Mesendoderm (in vitro differentiated cells): ENCODE measurements at regions not wholly inside any gene's neighbourhood (a gene's known extent, or its start where the extent isn't known, plus 50 kb on each side); places are given as distances from the start of the nearest gene placed in this dataset.

Experiments
- DNase-seq: peaks from one replicate; pipeline ENCODE4 v3.0.0; 2013
- H2AK5ac ChIP-seq: 2 replicates; pipeline ENCODE4 v1.6.1; 2013; ENCODE audit warnings: low read length, inconsistent platforms
- H2BK120ac ChIP-seq: 2 replicates; pipeline ENCODE4 v1.6.1; 2013; ENCODE audit warnings: low read depth, mild to moderate bottlenecking, low read length, moderate library complexity, mixed read lengths
- H2BK15ac ChIP-seq: replicated peaks from 2 replicates; pipeline ENCODE4 v1.6.1; 2013; ENCODE audit warnings: low read depth, mild to moderate bottlenecking, moderate library complexity
- H2BK5ac ChIP-seq: 2 replicates; pipeline ENCODE4 v1.6.1; 2013; ENCODE audit warnings: low read length, inconsistent platforms
- H3K18ac ChIP-seq: 2 replicates; pipeline ENCODE4 v1.6.1; 2013; ENCODE audit warnings: mild to moderate bottlenecking, low read length, mixed read lengths
- H3K23ac ChIP-seq: one replicate; pipeline ENCODE4 v1.6.1; 2013; ENCODE audit warnings: low read length
- H3K27ac ChIP-seq: 2 replicates; pipeline ENCODE4 v1.5.1; 2013; ENCODE audit warnings: low read depth, mild to moderate bottlenecking, inconsistent platforms, low read length, moderate library complexity
- H3K27me3 ChIP-seq: 2 replicates; pipeline ENCODE4 v1.6.1; 2013; ENCODE audit warnings: low read length, control low read depth, mild to moderate bottlenecking, inconsistent platforms; ENCODE audit not compliant: insufficient read depth, poor library complexity
- H3K36me3 ChIP-seq: 2 replicates; pipeline ENCODE4 v1.6.1; 2013; ENCODE audit warnings: low read length, inconsistent platforms; ENCODE audit not compliant: control insufficient read depth, insufficient read depth
- H3K4ac ChIP-seq: one replicate; pipeline ENCODE4 v1.6.1; 2013; ENCODE audit warnings: low read depth, mild to moderate bottlenecking, low read length, moderate library complexity
- H3K4me1 ChIP-seq: 2 replicates; pipeline ENCODE4 v1.6.1; 2013; ENCODE audit warnings: low read depth, low read length, inconsistent platforms; ENCODE audit not compliant: control insufficient read depth
- H3K4me2 ChIP-seq: 2 replicates; pipeline ENCODE4 v1.6.1; 2013; ENCODE audit warnings: low read length
- H3K4me3 ChIP-seq: 2 replicates; pipeline ENCODE4 v1.5.1; 2013; ENCODE audit warnings: mild to moderate bottlenecking, low read length
- H3K56ac ChIP-seq: one replicate; pipeline ENCODE4 v1.6.1; 2013; ENCODE audit warnings: low read length
- H3K79me1 ChIP-seq: 2 replicates; pipeline ENCODE4 v1.6.1; 2013; ENCODE audit warnings: low read length, inconsistent platforms
- H3K79me2 ChIP-seq: 2 replicates; pipeline ENCODE4 v1.6.1; 2013; ENCODE audit warnings: mild to moderate bottlenecking, low read length; ENCODE audit not compliant: control insufficient read depth, insufficient read depth
- H3K9ac ChIP-seq: 2 replicates; pipeline ENCODE4 v1.6.1; 2013; ENCODE audit warnings: low read length, inconsistent platforms
- H4K5ac ChIP-seq: one replicate; pipeline ENCODE4 v1.6.1; 2013; ENCODE audit warnings: low read length
- H4K8ac ChIP-seq: one replicate; pipeline ENCODE4 v1.6.1; 2013; ENCODE audit warnings: low read depth, mild to moderate bottlenecking, control low read depth, low read length, moderate library complexity
- WGBS: extraction: QIAGEN DNeasy Blood & Tissue Kit; methylation state at CpG from one replicate; pipeline ENCODE4 v1.1.7; 2013; ENCODE audit warnings: low lambda C conversion rate, missing lambda C conversion rate; ENCODE audit not compliant: insufficient coverage; ENCODE audit errors: extremely low coverage; 5-methylcytosine and 5-hydroxymethylcytosine counted together

- H2AK5ac ChIP-seq = no peak overlapping the region
- no peaks in the 10 kb centered on the region for H3K79me1 ChIP-seq
- no peak overlapping the region for H2BK120ac ChIP-seq
- no peak overlapping the region for H3K9ac ChIP-seq
- H3K27ac ChIP-seq = no peak overlapping the region
- H3K27me3 ChIP-seq = no peaks in the 10 kb centered on the region
- no peak overlapping the region for H2BK5ac ChIP-seq
- H3K36me3 ChIP-seq = no peaks in the 10 kb centered on the region
- H3K18ac ChIP-seq = no peak overlapping the region
- H3K23ac ChIP-seq = no peak overlapping the region
- no peaks in the 10 kb centered on the region for H3K79me2 ChIP-seq
- no CpG with 5 or more reads among the region's 3 CpGs for WGBS
- H3K4me1 ChIP-seq = peaks cover 2% of the 10 kb centered on the region
- H4K5ac ChIP-seq = no peak overlapping the region
- no peak overlapping the region for H4K8ac ChIP-seq
- H3K4me3 ChIP-seq = no peak overlapping the region
- no peak overlapping the region for H3K4me2 ChIP-seq
- DNase-seq = no peak
- H3K4ac ChIP-seq = no peak overlapping the region
- no peak overlapping the region for H3K56ac ChIP-seq
- H2BK15ac ChIP-seq = no peak overlapping the region
These were observed 581.1 kb downstream of the SPRY1 start for GRCh38 chr4:123977641-123978081.

DNA sequence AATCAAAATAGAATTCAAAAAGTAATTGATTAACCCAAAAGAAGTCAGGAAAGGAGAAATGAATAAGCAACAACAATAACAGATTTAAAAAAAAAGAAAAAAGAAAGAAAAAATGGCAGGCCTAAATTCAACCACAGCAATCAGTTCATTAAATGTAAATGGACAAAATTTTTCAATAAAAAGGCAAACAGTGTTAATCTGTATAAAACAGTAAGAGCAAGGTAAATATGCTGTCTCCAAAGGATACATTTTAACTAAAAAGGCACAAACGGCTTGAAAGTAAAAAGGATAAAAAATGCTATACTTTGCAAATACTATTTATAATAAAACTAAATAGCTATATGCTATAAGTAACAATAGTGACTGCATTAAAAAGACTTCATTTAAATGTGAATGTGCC is 582.0 kb downstream of the SPRY1 start:
- H3K27me3 ChIP-seq = no peaks in the 10 kb centered on the region
- H3K27ac ChIP-seq = no peak overlapping the region
- no peak overlapping the region for H3K4me3 ChIP-seq
- no peak overlapping the region for H2AK5ac ChIP-seq
- H2BK5ac ChIP-seq = no peak overlapping the region
- no peak overlapping the region for H3K18ac ChIP-seq
- no peak overlapping the region for H2BK15ac ChIP-seq
- no peak overlapping the region for H3K9ac ChIP-seq
- no peak overlapping the region for H4K8ac ChIP-seq
- no peaks in the 10 kb centered on the region for H3K79me2 ChIP-seq
- H3K79me1 ChIP-seq = no peaks in the 10 kb centered on the region
- no peak overlapping the region for H4K5ac ChIP-seq
- no peaks in the 10 kb centered on the region for H3K36me3 ChIP-seq
- no CpG with 5 or more reads among the region's 1 CpG for WGBS
- H3K56ac ChIP-seq = no peak overlapping the region
- no peak overlapping the region for H3K4me2 ChIP-seq
- H3K23ac ChIP-seq = no peak overlapping the region
- H3K4me1 ChIP-seq = peaks cover 2% of the 10 kb centered on the region
- H3K4ac ChIP-seq = no peak overlapping the region
- no peak for DNase-seq
- no peak overlapping the region for H2BK120ac ChIP-seq

DNA sequence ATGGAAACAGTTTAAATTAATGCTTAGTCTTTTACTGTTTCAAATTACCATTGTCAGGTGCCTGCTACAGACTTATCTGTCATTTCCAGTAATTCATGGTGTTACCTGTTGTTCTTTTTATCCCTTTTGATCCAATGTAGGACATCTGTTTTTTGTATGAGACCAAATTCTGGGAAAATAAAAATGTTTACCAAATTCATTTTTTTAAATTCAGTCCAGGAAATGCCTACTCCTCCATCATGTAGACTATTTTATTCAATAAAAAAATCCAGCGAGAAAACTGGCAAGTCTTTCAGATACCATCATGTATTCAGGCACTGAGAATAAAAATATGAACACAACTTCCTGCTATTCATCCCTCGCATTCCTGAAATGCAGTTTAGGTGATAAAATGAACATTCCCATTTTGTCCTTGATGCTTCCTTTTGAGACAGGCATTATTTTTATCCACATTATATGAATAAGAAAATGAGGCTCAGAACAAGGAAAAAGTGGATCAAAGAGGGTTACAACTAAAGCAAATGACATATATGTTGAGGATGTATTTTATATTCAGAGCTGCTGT is 584.2 kb downstream of the SPRY1 start:
- no peak overlapping the region for H2BK120ac ChIP-seq
- H2BK15ac ChIP-seq = peak overlapping the region; percentile 57
- no peak overlapping the region for H3K4me2 ChIP-seq
- H3K56ac ChIP-seq = no peak overlapping the region
- H3K79me2 ChIP-seq = no peaks in the 10 kb centered on the region
- H3K18ac ChIP-seq = no peak overlapping the region
- H4K8ac ChIP-seq = no peak overlapping the region
- no peak overlapping the region for H4K5ac ChIP-seq
- WGBS = no CpG with 5 or more reads among the region's 2 CpGs
- no peak overlapping the region for H3K4ac ChIP-seq
- no peak overlapping the region for H2AK5ac ChIP-seq
- H3K27ac ChIP-seq = no peak overlapping the region
- peaks cover 2% of the 10 kb centered on the region for H3K4me1 ChIP-seq
- H3K4me3 ChIP-seq = no peak overlapping the region
- H3K79me1 ChIP-seq = no peaks in the 10 kb centered on the region
- DNase-seq = no peak
- no peak overlapping the region for H2BK5ac ChIP-seq
- H3K36me3 ChIP-seq = no peaks in the 10 kb centered on the region
- no peak overlapping the region for H3K23ac ChIP-seq
- no peaks in the 10 kb centered on the region for H3K27me3 ChIP-seq
- no peak overlapping the region for H3K9ac ChIP-seq

GRCh38 chr4:123984886-123985285 is 588.3 kb downstream of the SPRY1 start:
- H3K4me2 ChIP-seq = no peak overlapping the region
- no peak overlapping the region for H4K5ac ChIP-seq
- no peak overlapping the region for H3K9ac ChIP-seq
- H3K56ac ChIP-seq = no peak overlapping the region
- no peak overlapping the region for H3K23ac ChIP-seq
- H2AK5ac ChIP-seq = no peak overlapping the region
- WGBS = no CpG with 5 or more reads among the region's 3 CpGs
- no peaks in the 10 kb centered on the region for H3K79me2 ChIP-seq
- no peak overlapping the region for H2BK120ac ChIP-seq
- H3K27me3 ChIP-seq = no peaks in the 10 kb centered on the region
- H3K27ac ChIP-seq = no peak overlapping the region
- H3K36me3 ChIP-seq = no peaks in the 10 kb centered on the region
- no peak overlapping the region for H2BK15ac ChIP-seq
- H4K8ac ChIP-seq = no peak overlapping the region
- H2BK5ac ChIP-seq = no peak overlapping the region
- DNase-seq = no peak
- H3K4ac ChIP-seq = no peak overlapping the region
- H3K4me3 ChIP-seq = no peak overlapping the region
- H3K18ac ChIP-seq = no peak overlapping the region
- H3K4me1 ChIP-seq = no peaks in the 10 kb centered on the region
- H3K79me1 ChIP-seq = no peaks in the 10 kb centered on the region

GRCh38 chr4:123986268-123986798 is 589.7 kb downstream of the SPRY1 start:
- Histone ChIP-seq H2BK5ac (no peak overlapping the region), H2AK5ac (no peak overlapping the region), H3K4me2 (no peak overlapping the region), H4K5ac (no peak overlapping the region), H3K4me1 (no peaks in the 10 kb centered on the region), H3K4ac (no peak overlapping the region), H3K27me3 (no peaks in the 10 kb centered on the region), H3K36me3 (no peaks in the 10 kb centered on the region), H3K4me3 (no peak overlapping the region), H3K23ac (no peak overlapping the region), H3K27ac (no peak overlapping the region), H3K9ac (no peak overlapping the region), H3K79me1 (no peaks in the 10 kb centered on the region), H3K18ac (no peak overlapping the region), H4K8ac (no peak overlapping the region), H2BK15ac (no peak overlapping the region), H3K56ac (no peak overlapping the region), H2BK120ac (no peak overlapping the region), H3K79me2 (no peaks in the 10 kb centered on the region)
- DNase-seq = no peak
- no CpG with 5 or more reads among the region's 2 CpGs for WGBS

GRCh38 chr4:123987408-123987807 is 590.8 kb downstream of the SPRY1 start:
- no peaks in the 10 kb centered on the region for H3K79me2 ChIP-seq
- H3K18ac ChIP-seq = no peak overlapping the region
- H3K4me3 ChIP-seq = no peak overlapping the region
- no peaks in the 10 kb centered on the region for H3K27me3 ChIP-seq
- H4K8ac ChIP-seq = peak overlapping the region; percentile 76
- no peak overlapping the region for H3K56ac ChIP-seq
- DNase-seq = no peak
- no peak overlapping the region for H2AK5ac ChIP-seq
- no peak overlapping the region for H4K5ac ChIP-seq
- no peak overlapping the region for H3K4me2 ChIP-seq
- no peaks in the 10 kb centered on the region for H3K36me3 ChIP-seq
- no peaks in the 10 kb centered on the region for H3K4me1 ChIP-seq
- H3K27ac ChIP-seq = no peak overlapping the region
- no peak overlapping the region for H3K4ac ChIP-seq
- no peaks in the 10 kb centered on the region for H3K79me1 ChIP-seq
- no peak overlapping the region for H2BK15ac ChIP-seq
- H2BK120ac ChIP-seq = no peak overlapping the region
- no peak overlapping the region for H3K23ac ChIP-seq
- no CpG with 5 or more reads among the region's 3 CpGs for WGBS
- H3K9ac ChIP-seq = no peak overlapping the region
- H2BK5ac ChIP-seq = no peak overlapping the region
